B cell (primary cell): ENCODE measurements at regions not wholly inside any gene's neighbourhood (a gene's known extent, or its start where the extent isn't known, plus 50 kb on each side); places are given as distances from the start of the nearest gene placed in this dataset.

Experiments used
- ATAC-seq: fragments of 200-7000 bp; cut with Tn5 transposase; one replicate; pipeline ENCODE4 v1.10.0; 2021; ENCODE audit warnings: low read depth, mild to moderate bottlenecking, moderate number of reproducible peaks, moderate library complexity
- CTCF ChIA-PET: fragments of 350-600 bp; sonication (Branson Sonifier 250); formaldehyde crosslinking; loops from one replicate; lab custom pipeline; 2021; ENCODE audit warnings: antibody characterized with exemption, inconsistent platforms; lab: Charles Lee
- POLR2A ChIA-PET: fragments of 350-600 bp; sonication (Branson Sonifier 250); formaldehyde crosslinking; loops from one replicate; lab custom pipeline; 2021; ENCODE audit warnings: antibody characterized with exemption; lab: Charles Lee
- DNase-seq: peaks from one replicate; pipeline ENCODE4 v3.0.0; 2013
- H2AFZ ChIP-seq: 2 replicates; pipeline ENCODE4 v1.6.1; 2012; ENCODE audit warnings: mild to moderate bottlenecking, low read depth, low read length; ENCODE audit not compliant: insufficient read depth, poor library complexity, severe bottlenecking
- H3K27ac ChIP-seq, 2 donors: 1 replicate in 1 of 2; 2 replicates in 1 of 2; pipeline ENCODE4 v1.5.1; 2012 to 2013; ENCODE audit warnings: low read length in 2 of 2, mild to moderate bottlenecking in 2 of 2, moderate library complexity in 1 of 2
- H3K27me3 ChIP-seq, 4 experiments: fragments of 200-600 bp in 1 of 4; sonication (generic) in 1 of 4; replicated peaks in 1 of 4; 1 replicate in 2 of 4; 2 replicates in 2 of 4; pipeline versions ENCODE4 v1.6.1 to v1.7.0; 2013 to 2016; ENCODE audit warnings: low read length in 3 of 4, mild to moderate bottlenecking in 2 of 4, mixed read lengths in 1 of 4, moderate library complexity in 1 of 4; ENCODE audit not compliant: insufficient read depth in 4 of 4, control insufficient read depth in 3 of 4; ENCODE audit errors: control extremely low read depth in 1 of 4
- H3K36me3 ChIP-seq, 2 experiments: replicated peaks in 1 of 2; 1 replicate in 1 of 2; 2 replicates in 1 of 2; pipeline versions ENCODE4 v1.6.1 to v1.7.1; 2013; ENCODE audit warnings: low read length in 1 of 2; ENCODE audit not compliant: insufficient read depth in 2 of 2, control insufficient read depth in 1 of 2; ENCODE audit errors: control extremely low read depth in 1 of 2, extremely low read depth in 1 of 2
- H3K4me1 ChIP-seq, 2 donors: fragments of 200-600 bp in 1 of 2; sonication (generic) in 1 of 2; 1 replicate in 1 of 2; 2 replicates in 1 of 2; pipeline versions ENCODE4 v1.5.1 to v1.6.1; 2013 to 2017; ENCODE audit warnings: low read length in 2 of 2; ENCODE audit not compliant: control insufficient read depth in 2 of 2, insufficient read depth in 2 of 2
- H3K4me2 ChIP-seq: replicated peaks from 2 replicates; pipeline ENCODE3; 2012; ENCODE audit warnings: mild to moderate bottlenecking, low read depth, low read length; ENCODE audit not compliant: poor library complexity, severe bottlenecking
- H3K4me3 ChIP-seq, 5 experiments: fragments of 200-600 bp in 1 of 5; sonication (generic) in 1 of 5; 1 replicate in 3 of 5; 2 replicates in 2 of 5; pipeline versions ENCODE4 v1.5.1 to v1.7.0; 2011 to 2016; ENCODE audit warnings: low read length in 4 of 5, mild to moderate bottlenecking in 4 of 5, low read depth in 2 of 5, control low read depth in 1 of 5, moderate library complexity in 1 of 5; ENCODE audit not compliant: insufficient read depth in 1 of 5; ENCODE audit errors: control extremely low read depth in 1 of 5, extremely low read depth in 1 of 5
- H3K79me2 ChIP-seq: fragments of 200-600 bp; sonication (generic); one replicate; pipeline ENCODE4 v1.6.0; 2016; ENCODE audit warnings: low read length; ENCODE audit not compliant: control insufficient read depth, insufficient read depth
- H3K9ac ChIP-seq: fragments of 200-600 bp; sonication (generic); 2 replicates; pipeline ENCODE4 v1.6.1; 2017; ENCODE audit warnings: mild to moderate bottlenecking, low read length, moderate library complexity
- H3K9me3 ChIP-seq, 3 donors: one replicate each; pipeline versions ENCODE4 v1.6.1 to v1.7.1; 2013; ENCODE audit warnings: low read length in 2 of 3; ENCODE audit not compliant: control insufficient read depth in 2 of 3, insufficient read depth in 1 of 3; ENCODE audit errors: control extremely low read depth in 1 of 3
- H4K20me1 ChIP-seq: 2 replicates; pipeline ENCODE4 v1.6.0; 2012; ENCODE audit warnings: mild to moderate bottlenecking, low read length; ENCODE audit not compliant: insufficient read depth, control insufficient read depth, poor library complexity, severe bottlenecking
- H3K27ac Mint-ChIP-seq: one replicate; pipeline ENCODE4 v1.8.0; 2021; ENCODE audit warnings: mixed read lengths
- H3K27me3 Mint-ChIP-seq: one replicate; pipeline ENCODE4 v1.8.0; 2021; ENCODE audit warnings: mixed read lengths
- H3K4me1 Mint-ChIP-seq: one replicate; pipeline ENCODE4 v1.8.0; 2021; ENCODE audit warnings: mixed read lengths
- H3K4me3 Mint-ChIP-seq: one replicate; pipeline ENCODE4 v1.8.0; 2021; ENCODE audit warnings: mixed read lengths
- H3K9me3 Mint-ChIP-seq: one replicate; pipeline ENCODE4 v1.8.0; 2022; ENCODE audit warnings: mixed read lengths; ENCODE audit not compliant: insufficient read depth
- CTCF ChIP-seq: fragments of 200-600 bp; IDR thresholded peaks from one replicate; pipeline ENCODE4 v1.8.0; 2022; ENCODE audit warnings: antibody characterized with exemption, mild to moderate bottlenecking
- EZH2 ChIP-seq: IDR thresholded peaks from 2 replicates; pipeline ENCODE4 v1.6.1; 2012; ENCODE audit warnings: borderline replicate concordance, low read depth, mild to moderate bottlenecking, moderate library complexity, low read length; ENCODE audit not compliant: insufficient read depth, poor library complexity, severe bottlenecking
- WGBS: methylation state at CpG from one replicate; pipeline ENCODE4 v1.1.5; 2013; ENCODE audit warnings: missing lambda C conversion rate; ENCODE audit not compliant: insufficient coverage; 5-methylcytosine and 5-hydroxymethylcytosine counted together
- intact Hi-C: fragments of 100-400 bp; cut with micrococcal nuclease; formaldehyde crosslinking; loops from one replicate; pipeline ENCODE4 v1.10.0; 2022

- H3K4me3 Mint-ChIP-seq: no peak overlapping the region
- peaks cover 18% of the 10 kb centered on the region for H3K27me3 Mint-ChIP-seq
- Histone ChIP-seq H4K20me1 (no peaks in the 10 kb centered on the region), H3K4me1 (no peaks in the 10 kb centered on the region), H3K4me2 (no peak overlapping the region), H3K9me3 (no peaks in the 10 kb centered on the region), H2AFZ (no peak overlapping the region), H3K9ac (no peak overlapping the region), H3K36me3 (no peaks in the 10 kb centered on the region), H3K79me2 (no peaks in the 10 kb centered on the region), H3K27me3 (no peaks in the 10 kb centered on the region), H3K27ac (no peak overlapping the region), H3K4me3 (no peak overlapping the region)
- H3K9me3 Mint-ChIP-seq: no peaks in the 10 kb centered on the region
- peaks cover 5% of the 10 kb centered on the region for H3K4me1 Mint-ChIP-seq
- WGBS: 97% methylated on average over 35 of the region's 36 CpGs
- ATAC-seq (no peak), DNase-seq (no peak)
- TF ChIP-seq EZH2: no peak
- TF ChIP-seq CTCF: no peak
- ChIA-PET CTCF (interaction anchor here (2.6 kb wide), 1 partner anchor 1783 kb away, joined by 26 read pairs; no protein-coding TSS in a partner anchor), POLR2A (no interaction called here)
- intact Hi-C loops: no loop called here
- H3K27ac Mint-ChIP-seq: no peak overlapping the region
Observed at GRCh38 chr2:41697389-41697788, 350.4 kb upstream of the PKDCC start.

GRCh38 chr2:41698678-41699422, 349.0 kb upstream of the PKDCC start:
- Mint-ChIP-seq H3K4me3 (no peak overlapping the region), H3K27me3 (peaks cover 18% of the 10 kb centered on the region), H3K4me1 (peaks cover 5% of the 10 kb centered on the region), H3K27ac (no peak overlapping the region), H3K9me3 (no peaks in the 10 kb centered on the region)
- Histone ChIP-seq H3K79me2 (no peaks in the 10 kb centered on the region), H3K4me2 (no peak overlapping the region), H3K27me3 (no peaks in the 10 kb centered on the region), H3K36me3 (no peaks in the 10 kb centered on the region), H2AFZ (peak overlapping the region; percentile 47), H3K4me3 (no peak overlapping the region), H3K27ac (no peak overlapping the region), H3K4me1 (no peaks in the 10 kb centered on the region), H3K9me3 (no peaks in the 10 kb centered on the region), H4K20me1 (no peaks in the 10 kb centered on the region), H3K9ac (no peak overlapping the region)
- TF ChIP-seq CTCF (peak; percentile 43), EZH2 (no peak)
- ChIA-PET CTCF (interaction anchor here (1.0 to 2.6 kb wide), 4 partner anchors 10 to 1788 kb away, joined by 3 to 26 read pairs (median 7); no protein-coding TSS in a partner anchor), POLR2A (no interaction called here)
- intact Hi-C loops: loop anchor here (2.0 kb wide), 1 partner anchor 1786 kb away; no protein-coding TSS in a partner anchor
- DNase-seq (peak; percentile 22), ATAC-seq (no peak)
- WGBS: 28% methylated on average over 10 of the region's 18 CpGs
